Endothelial cell of umbilical vein (primary cell): ENCODE measurements at regions not wholly inside any gene's neighbourhood (a gene's known extent, or its start where the extent isn't known, plus 50 kb on each side); places are given as distances from the start of the nearest gene placed in this dataset.

Experiments
- BruUV-seq: library from RNA; stranded (reverse); fragments of 400-500 nt; replicated peaks from 2 replicates; lab custom pipeline; 2021; lab: Mats Ljungman, UMichigan
- CTCF ChIA-PET: fragments of 300-600, 350-600 bp; sonication (Branson Sonifier 250); formaldehyde crosslinking; loops from one replicate; lab custom pipeline; 2021; ENCODE audit warnings: antibody characterized with exemption, inconsistent platforms; lab: Charles Lee
- POLR2A ChIA-PET: fragments of 300-600, 350-600 bp; sonication (Branson Sonifier 250); formaldehyde crosslinking; loops from one replicate; lab custom pipeline; 2021; ENCODE audit warnings: antibody characterized with exemption, inconsistent platforms; lab: Charles Lee
- DNase-seq: peaks from one replicate; pipeline ENCODE4 v3.0.0-alpha.2; 2011; ENCODE audit warnings: low read depth, low spot score
- FAIRE-seq: peaks from 2 replicates; lab custom pipeline; 2011; peaks lifted over from hg19 to GRCh38; lab: Jason Lieb, UNC
- H2AFZ ChIP-seq: 2 replicates; pipeline ENCODE4 v1.6.0; 2012; ENCODE audit warnings: low read depth, low read length, control low read depth, inconsistent platforms
- H3K27ac ChIP-seq: 2 replicates; pipeline ENCODE4 v1.5.1; 2011; ENCODE audit warnings: low read depth, mild to moderate bottlenecking, control low read depth, low read length, moderate library complexity; ENCODE audit not compliant: insufficient read depth
- H3K27me3 ChIP-seq, 2 experiments: 2 replicates each; pipeline versions ENCODE4 v1.6.0 to v1.6.1; 2011; ENCODE audit warnings: low read length in 2 of 2, mixed read lengths in 1 of 2; ENCODE audit not compliant: control insufficient read depth in 2 of 2, insufficient read depth in 2 of 2
- H3K36me3 ChIP-seq, 2 experiments: 2 replicates in 1 of 2; 3 replicates in 1 of 2; pipeline ENCODE4 v1.5.1; 2011; ENCODE audit warnings: low read length in 2 of 2, mild to moderate bottlenecking in 1 of 2, moderate library complexity in 1 of 2; ENCODE audit not compliant: control insufficient read depth in 2 of 2, insufficient read depth in 2 of 2; ENCODE audit errors: extremely low read depth in 1 of 2
- H3K4me1 ChIP-seq: 3 replicates; pipeline ENCODE4 v1.5.1; 2011; ENCODE audit warnings: mild to moderate bottlenecking, low read length; ENCODE audit not compliant: control insufficient read depth, insufficient read depth; ENCODE audit errors: extremely low read depth
- H3K4me2 ChIP-seq: 2 replicates; pipeline ENCODE4 v1.6.1; 2011; ENCODE audit warnings: low read length, control low read depth, mixed read lengths; ENCODE audit not compliant: insufficient read depth
- H3K4me3 ChIP-seq, 3 experiments: fragments of 200-600 bp in 1 of 3; sonication (generic), shearing (Covaris generic) in 1 of 3; replicated peaks in 1 of 3; 2 replicates each; pipeline ENCODE4 v1.5.1; 2011 to 2016; ENCODE audit warnings: control low read depth in 3 of 3, low read length in 3 of 3, mild to moderate bottlenecking in 2 of 3, inconsistent platforms in 1 of 3, low read depth in 1 of 3, moderate library complexity in 1 of 3; ENCODE audit not compliant: insufficient read depth in 1 of 3
- H3K79me2 ChIP-seq: 2 replicates; pipeline ENCODE4 v1.6.0; 2012; ENCODE audit warnings: low read length, inconsistent platforms; ENCODE audit not compliant: control insufficient read depth, insufficient read depth
- H3K9ac ChIP-seq: replicated peaks from 2 replicates; pipeline ENCODE3; 2011; ENCODE audit warnings: low read length, control low read depth; ENCODE audit not compliant: insufficient read depth; ENCODE audit errors: extremely low read depth
- H3K9me1 ChIP-seq: replicated peaks from 3 replicates; pipeline ENCODE4 v1.6.0; 2011; ENCODE audit warnings: mild to moderate bottlenecking, low read length; ENCODE audit not compliant: control insufficient read depth, insufficient read depth; ENCODE audit errors: extremely low read depth
- H3K9me3 ChIP-seq: replicated peaks from 2 replicates; pipeline ENCODE4 v1.5.1; 2012; ENCODE audit warnings: low read length, inconsistent platforms; ENCODE audit not compliant: control insufficient read depth, insufficient read depth
- H4K20me1 ChIP-seq: replicated peaks from 2 replicates; pipeline ENCODE3; 2011; ENCODE audit warnings: mild to moderate bottlenecking, low read length; ENCODE audit not compliant: control insufficient read depth, insufficient read depth; ENCODE audit errors: extremely low read depth
- CTCF ChIP-seq, 2 donors: IDR thresholded peaks; 1 replicate in 1 of 2; 2 replicates in 1 of 2; pipeline ENCODE4 v1.5.1; 2011; ENCODE audit warnings: low read length in 2 of 2, mild to moderate bottlenecking in 2 of 2, moderate library complexity in 2 of 2, control low read depth in 1 of 2, inconsistent platforms in 1 of 2, low read depth in 1 of 2; ENCODE audit not compliant: insufficient read depth in 1 of 2; ENCODE audit errors: extremely low read depth in 1 of 2
- EZH2 ChIP-seq: IDR thresholded peaks from 2 replicates; pipeline ENCODE4 v1.6.1; 2012; ENCODE audit warnings: borderline replicate concordance, low read depth, mild to moderate bottlenecking, moderate library complexity, low read length, inconsistent platforms; ENCODE audit not compliant: severe bottlenecking
- MAX ChIP-seq: IDR thresholded peaks from 2 replicates; pipeline ENCODE4 v1.6.1; 2011; ENCODE audit not compliant: insufficient read depth, insufficient read length
- MYC ChIP-seq: IDR thresholded peaks from one replicate; pipeline ENCODE4 v1.6.1; 2011; ENCODE audit warnings: mild to moderate bottlenecking, low read depth, low read length
- POLR2A ChIP-seq: IDR thresholded peaks from 2 replicates; pipeline ENCODE4 v1.6.1; 2012; ENCODE audit warnings: low read depth, mild to moderate bottlenecking, control low read depth, low read length
- POLR2AphosphoS5 ChIP-seq: IDR thresholded peaks from 2 replicates; pipeline ENCODE4 v1.6.1; 2012; ENCODE audit warnings: low read depth, mild to moderate bottlenecking, control low read depth, low read length, moderate library complexity; ENCODE audit not compliant: insufficient read depth
- dilution Hi-C: fragments of 300-500 bp; cut with MboI; formaldehyde crosslinking; loops from one replicate; pipeline ENCODE4 v1.15.0; 2019; ENCODE audit warnings: low sequenced_read_pairs; ENCODE audit not compliant: extremely low pct_ligation_motif_present
- intact Hi-C: fragments of 100-400 bp; cut with micrococcal nuclease; formaldehyde crosslinking; loops from one replicate; pipeline ENCODE4 v1.10.0; 2022

DNA sequence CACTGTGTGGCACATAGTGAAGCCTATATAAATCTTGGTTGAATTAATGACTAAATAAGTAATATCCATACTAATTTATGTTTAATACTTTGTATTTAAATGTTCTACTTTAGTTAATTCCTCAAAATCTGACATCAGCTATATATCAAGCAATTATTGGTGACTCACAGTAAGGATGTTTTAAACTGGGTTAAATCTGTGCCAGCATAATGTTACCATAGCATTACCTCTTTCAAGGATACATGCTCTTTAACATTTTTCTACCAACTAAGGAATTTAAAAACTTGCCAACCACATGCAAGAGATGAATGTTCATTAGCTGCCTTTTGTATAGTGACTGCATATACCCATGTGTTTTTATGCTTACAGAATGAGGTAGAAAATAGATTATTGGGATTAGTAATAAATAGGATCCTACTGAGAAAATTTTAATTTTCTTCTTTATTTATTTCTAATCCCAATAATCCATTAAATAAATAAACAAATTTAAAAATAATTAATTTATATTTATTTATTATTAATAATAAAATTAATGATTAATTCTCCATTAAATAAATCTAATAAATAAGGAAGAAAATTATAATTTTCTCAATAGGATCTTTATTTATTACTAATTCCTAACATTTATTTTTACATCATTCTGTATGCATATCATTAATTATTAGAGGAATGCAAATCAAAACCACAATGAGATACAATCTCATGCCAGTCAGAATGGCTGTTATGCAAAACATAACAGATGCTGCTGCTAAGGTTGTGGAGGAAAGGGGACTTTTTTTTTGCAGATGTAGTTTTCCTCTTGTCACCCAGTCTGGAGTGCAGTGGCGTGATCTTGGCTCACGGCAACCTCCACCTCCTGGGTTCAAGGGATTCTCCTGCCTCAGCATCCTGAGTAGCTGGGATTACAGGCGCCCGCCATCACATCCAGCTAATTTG is 410.7 kb upstream of the DSEL start:
- Histone ChIP-seq H3K9me1 (no peaks in the 10 kb centered on the region), H3K9ac (no peak overlapping the region), H3K27me3 (no peaks in the 10 kb centered on the region), H4K20me1 (no peaks in the 10 kb centered on the region), H3K4me1 (no peaks in the 10 kb centered on the region), H3K36me3 (no peaks in the 10 kb centered on the region), H3K4me2 (no peak overlapping the region), H2AFZ (no peak overlapping the region), H3K4me3 (no peak overlapping the region), H3K79me2 (no peaks in the 10 kb centered on the region), H3K27ac (no peak overlapping the region), H3K9me3 (no peaks in the 10 kb centered on the region)
- DNase-seq (no peak), FAIRE-seq (no peak)
- ChIA-PET CTCF (no interaction called here), POLR2A (no interaction called here)
- dilution Hi-C loops, result no loop called here
- no peak for TF ChIP-seq EZH2
- no peak for TF ChIP-seq MYC
- TF ChIP-seq POLR2A, result no peak
- no peak for TF ChIP-seq POLR2AphosphoS5
- no peak for TF ChIP-seq MAX
- no TSS peak for BruUV-seq
- intact Hi-C loops, result no loop called here

DNA sequence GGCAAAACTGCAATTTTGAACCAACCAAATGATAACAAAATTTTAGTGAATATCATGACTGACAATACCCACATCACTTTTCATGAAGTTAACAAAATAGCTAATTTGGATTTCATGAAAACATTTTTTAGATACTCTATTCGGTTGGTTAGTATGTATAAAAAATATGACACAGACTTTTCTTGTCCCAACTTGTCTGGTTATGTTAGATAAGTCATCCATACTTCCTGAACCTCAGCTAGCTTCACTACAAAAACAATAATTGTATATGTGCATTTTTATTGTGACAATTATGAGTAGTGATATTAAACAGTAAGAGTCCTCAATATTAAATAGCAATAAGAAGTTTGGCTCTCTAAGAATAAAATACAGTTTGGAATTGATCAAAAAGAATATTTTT is 408.1 kb upstream of the DSEL start:
- POLR2A ChIA-PET, result no interaction called here
- H4K20me1 ChIP-seq, result no peaks in the 10 kb centered on the region
- no peaks in the 10 kb centered on the region for H3K36me3 ChIP-seq
- no peaks in the 10 kb centered on the region for H3K4me1 ChIP-seq
- H3K4me2 ChIP-seq, result no peak overlapping the region
- no peak overlapping the region for H3K9ac ChIP-seq
- H3K27ac ChIP-seq, result no peak overlapping the region
- intact Hi-C loops, result no loop called here
- H2AFZ ChIP-seq, result no peak overlapping the region
- dilution Hi-C loops, result no loop called here
- no peak for FAIRE-seq
- H3K9me1 ChIP-seq, result no peaks in the 10 kb centered on the region
- BruUV-seq, result no TSS peak
- H3K27me3 ChIP-seq, result no peaks in the 10 kb centered on the region
- no peak overlapping the region for H3K4me3 ChIP-seq
- no peaks in the 10 kb centered on the region for H3K9me3 ChIP-seq
- no peak for DNase-seq
- no peaks in the 10 kb centered on the region for H3K79me2 ChIP-seq
- TF ChIP-seq CTCF (IDR thresholded peaks at IDR 0.05; ENCODE audit: extremely low read depth in 1 of 2, insufficient read depth in 1 of 2, low read depth in 1 of 2, low read length in 2 of 2), result no peak
- CTCF ChIA-PET, result no interaction called here
